ENCODE measurements at regions not wholly inside any gene's neighbourhood (a gene's known extent, or its start where the extent isn't known, plus 50 kb on each side); places are given as distances from the start of the nearest gene placed in this dataset.

DNA sequence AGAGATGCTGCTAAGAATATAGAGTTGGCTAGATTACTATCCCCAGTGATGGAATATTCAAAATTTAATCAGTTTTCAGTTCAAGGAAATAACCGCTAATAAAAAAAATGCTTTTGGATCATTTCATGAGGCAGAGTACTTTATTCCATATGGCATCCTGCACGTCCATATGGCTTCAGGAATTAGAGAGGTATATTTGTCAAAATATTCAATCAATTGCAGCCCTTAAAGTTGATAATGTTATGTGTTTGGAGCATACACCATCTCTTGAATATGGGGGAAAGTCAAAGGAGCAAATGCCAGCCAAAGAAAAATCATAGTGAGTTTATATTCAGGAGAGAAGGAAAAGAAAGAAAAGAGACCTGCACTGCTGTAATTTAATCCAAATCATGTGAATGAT lies 266.4 kb downstream of the TMEM182 start:
- intact Hi-C loops (cut with micrococcal nuclease) = no loop called here
- TF ChIP-seq CHD1 (IDR thresholded peaks at IDR 0.05; ENCODE audit: low read depth, low read length) = no peak
- no peak for TF ChIP-seq CEBPB (IDR thresholded peaks at IDR 0.05; ENCODE audit: low read depth, low read length)
- TF ChIP-seq, protein P1, sequence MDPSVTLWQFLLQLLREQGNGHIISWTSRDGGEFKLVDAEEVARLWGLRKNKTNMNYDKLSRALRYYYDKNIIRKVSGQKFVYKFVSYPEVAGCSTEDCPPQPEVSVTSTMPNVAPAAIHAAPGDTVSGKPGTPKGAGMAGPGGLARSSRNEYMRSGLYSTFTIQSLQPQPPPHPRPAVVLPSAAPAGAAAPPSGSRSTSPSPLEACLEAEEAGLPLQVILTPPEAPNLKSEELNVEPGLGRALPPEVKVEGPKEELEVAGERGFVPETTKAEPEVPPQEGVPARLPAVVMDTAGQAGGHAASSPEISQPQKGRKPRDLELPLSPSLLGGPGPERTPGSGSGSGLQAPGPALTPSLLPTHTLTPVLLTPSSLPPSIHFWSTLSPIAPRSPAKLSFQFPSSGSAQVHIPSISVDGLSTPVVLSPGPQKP (IDR thresholded peaks at IDR 0.05; ENCODE audit: borderline replicate concordance, low read depth, low read length) = no peak
- TF ChIP-seq BHLHE40 (IDR thresholded peaks at IDR 0.05; ENCODE audit: low read depth, low read length) = no peak
- TF ChIP-seq RFX5 (IDR thresholded peaks at IDR 0.05; ENCODE audit: low read depth, low read length) = no peak
- no peak for TF ChIP-seq MXI1 (IDR thresholded peaks at IDR 0.05; ENCODE audit: borderline replicate concordance, low read depth, low read length)
- TF ChIP-seq, protein P2, sequence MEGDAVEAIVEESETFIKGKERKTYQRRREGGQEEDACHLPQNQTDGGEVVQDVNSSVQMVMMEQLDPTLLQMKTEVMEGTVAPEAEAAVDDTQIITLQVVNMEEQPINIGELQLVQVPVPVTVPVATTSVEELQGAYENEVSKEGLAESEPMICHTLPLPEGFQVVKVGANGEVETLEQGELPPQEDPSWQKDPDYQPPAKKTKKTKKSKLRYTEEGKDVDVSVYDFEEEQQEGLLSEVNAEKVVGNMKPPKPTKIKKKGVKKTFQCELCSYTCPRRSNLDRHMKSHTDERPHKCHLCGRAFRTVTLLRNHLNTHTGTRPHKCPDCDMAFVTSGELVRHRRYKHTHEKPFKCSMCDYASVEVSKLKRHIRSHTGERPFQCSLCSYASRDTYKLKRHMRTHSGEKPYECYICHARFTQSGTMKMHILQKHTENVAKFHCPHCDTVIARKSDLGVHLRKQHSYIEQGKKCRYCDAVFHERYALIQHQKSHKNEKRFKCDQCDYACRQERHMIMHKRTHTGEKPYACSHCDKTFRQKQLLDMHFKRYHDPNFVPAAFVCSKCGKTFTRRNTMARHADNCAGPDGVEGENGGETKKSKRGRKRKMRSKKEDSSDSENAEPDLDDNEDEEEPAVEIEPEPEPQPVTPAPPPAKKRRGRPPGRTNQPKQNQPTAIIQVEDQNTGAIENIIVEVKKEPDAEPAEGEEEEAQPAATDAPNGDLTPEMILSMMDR (conservative IDR thresholded peaks at IDR 0.05; ENCODE audit: low read depth, low read length) = no peak
- no peak for TF ChIP-seq RCOR1 (IDR thresholded peaks at IDR 0.05; ENCODE audit: insufficient replicate concordance, low read length)
- TF ChIP-seq SMC3 (IDR thresholded peaks at IDR 0.05; ENCODE audit: low read depth, low read length) = no peak
- H4K20me1 ChIP-seq (ENCODE audit: insufficient read depth, low read length) = no peaks in the 10 kb centered on the region
- no peak overlapping the region for H2AK9ac ChIP-seq (replicated peaks; ENCODE audit: low read depth, low read length, poor library complexity)
- dilution Hi-C loops (cut with HindIII; ENCODE audit: low sequenced_read_pairs, unreplicated experiment) = no loop called here
- H4K8ac ChIP-seq (ENCODE audit: low read depth in 2 of 2, low read length in 2 of 2) = no peak overlapping the region
- no peak overlapping the region for H3K18ac ChIP-seq (ENCODE audit: low read depth, low read length)
- H3K4ac ChIP-seq (ENCODE audit: low read depth, low read length) = no peak overlapping the region
- no peak overlapping the region for H2BK120ac ChIP-seq (ENCODE audit: low read depth, low read length)
- no TSS peak for BruUV-seq (replicated peaks)
- whole genome bisulfite sequencing, 2 experiments (ENCODE audit: extremely low coverage in 2 of 2, insufficient read length in 1 of 2) = no CpG with 5 or more reads among the region's 2 CpGs
- H3K14ac ChIP-seq (replicated peaks; ENCODE audit: low read depth, low read length) = no peak overlapping the region
- H3K79me1 ChIP-seq (ENCODE audit: low read depth in 1 of 2, low read length in 2 of 2) = no peaks in the 10 kb centered on the region
- H3K4me1 ChIP-seq (ENCODE audit: control insufficient read depth, insufficient read depth, low read length) = no peaks in the 10 kb centered on the region
- in situ Hi-C loops (cut with MboI; ENCODE audit: low sequenced_read_pairs) = no loop called here
- H3K9me3 ChIP-seq (ENCODE audit: control insufficient read depth, insufficient read depth, low read length) = 0 out of 2 replicates have a peak, but pooled peaks cover 3% of the 10 kb centered on the region
- DNase-seq = no peak
- H3K36me3 ChIP-seq (ENCODE audit: control insufficient read depth, insufficient read depth, low read length) = no peaks in the 10 kb centered on the region
- H3K9ac ChIP-seq (ENCODE audit: low read depth, low read length) = no peak overlapping the region
- H2BK15ac ChIP-seq (ENCODE audit: low read depth, low read length) = no peak overlapping the region
- H2AFZ ChIP-seq (replicated peaks; ENCODE audit: low read length, poor library complexity) = no peak overlapping the region
- ATAC-seq (ENCODE audit: low read depth) = no peak
- no peak overlapping the region for H3K4me3 ChIP-seq (ENCODE audit: insufficient read depth, low read depth, low read length)
- H3K56ac ChIP-seq (ENCODE audit: extremely low read depth, insufficient read depth, low read length) = no peak overlapping the region
- H2AK5ac ChIP-seq (ENCODE audit: low read depth, low read length) = no peak overlapping the region
- no peaks in the 10 kb centered on the region for H3K27me3 ChIP-seq (ENCODE audit: control insufficient read depth, insufficient read depth, low read length)
- H2BK5ac ChIP-seq (ENCODE audit: low read depth, low read length, poor library complexity, severe bottlenecking) = no peak overlapping the region
- H4K91ac ChIP-seq (ENCODE audit: insufficient read depth, low read depth, low read length) = no peak overlapping the region
- no peak overlapping the region for H4K5ac ChIP-seq (ENCODE audit: low read depth, low read length)
- CTCF ChIA-PET = no interaction called here
- POLR2A ChIA-PET (ENCODE audit: unreplicated experiment) = no interaction called here
- no peak overlapping the region for H3K27ac ChIP-seq (ENCODE audit: insufficient read depth, low read length)
- no peak overlapping the region for H3K4me2 ChIP-seq (ENCODE audit: low read depth, low read length)
- no peak overlapping the region for H3K23ac ChIP-seq (ENCODE audit: low read depth, low read length)
- no peak overlapping the region for H2BK20ac ChIP-seq (ENCODE audit: low read depth, low read length)
- no peaks in the 10 kb centered on the region for H3K9me1 ChIP-seq (ENCODE audit: insufficient read depth, low read length)
